Esophagus squamous epithelium (tissue), 4 donors: ENCODE measurements at regions not wholly inside any gene's neighbourhood (a gene's known extent, or its start where the extent isn't known, plus 50 kb on each side); places are given as distances from the start of the nearest gene placed in this dataset.
"Not testable (repeated sequence)": the region's sequence is repeated elsewhere in the genome, so short reads cannot be mapped to it uniquely, and the experiment has no call there.

Experiments
- POLR2A ChIP-seq, 4 donors: fragments of 450-650 bp; IDR thresholded peaks; one replicate each; pipeline ENCODE4 v1.6.1; 2017; ENCODE audit warnings: antibody characterized with exemption in 4 of 4, mild to moderate bottlenecking in 4 of 4, moderate library complexity in 3 of 4
- TF ChIP-seq, protein P1 (sequence below), 6 experiments: fragments of 450-650 bp in 4 of 6; fragments of 200-600 bp in 2 of 6; sonication (generic) in 2 of 6; IDR thresholded peaks; one replicate each; pipeline ENCODE4 v1.5.1; 2016 to 2019; ENCODE audit warnings: antibody characterized with exemption in 6 of 6, mild to moderate bottlenecking in 4 of 6, moderate library complexity in 4 of 6

DNA sequence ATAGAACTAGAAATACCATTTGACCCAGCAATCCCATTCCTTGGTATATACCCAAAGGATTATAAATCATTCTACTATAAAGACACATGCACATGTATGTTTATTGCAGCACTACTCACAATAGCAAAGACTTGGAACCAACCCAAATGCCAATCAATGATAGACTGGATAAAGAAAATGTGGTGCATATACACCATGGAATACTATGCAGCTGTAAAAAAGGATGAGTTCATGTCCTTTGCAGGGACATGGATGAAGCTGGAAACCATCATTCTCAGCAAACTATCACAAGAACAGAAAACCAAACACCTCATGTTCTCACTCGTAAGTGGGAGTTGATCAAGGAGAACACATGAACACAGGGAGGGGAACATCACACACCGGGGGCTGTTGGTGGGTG lies 108.9 kb upstream of the IL1RAPL2 start:
- TF ChIP-seq, protein P1, sequence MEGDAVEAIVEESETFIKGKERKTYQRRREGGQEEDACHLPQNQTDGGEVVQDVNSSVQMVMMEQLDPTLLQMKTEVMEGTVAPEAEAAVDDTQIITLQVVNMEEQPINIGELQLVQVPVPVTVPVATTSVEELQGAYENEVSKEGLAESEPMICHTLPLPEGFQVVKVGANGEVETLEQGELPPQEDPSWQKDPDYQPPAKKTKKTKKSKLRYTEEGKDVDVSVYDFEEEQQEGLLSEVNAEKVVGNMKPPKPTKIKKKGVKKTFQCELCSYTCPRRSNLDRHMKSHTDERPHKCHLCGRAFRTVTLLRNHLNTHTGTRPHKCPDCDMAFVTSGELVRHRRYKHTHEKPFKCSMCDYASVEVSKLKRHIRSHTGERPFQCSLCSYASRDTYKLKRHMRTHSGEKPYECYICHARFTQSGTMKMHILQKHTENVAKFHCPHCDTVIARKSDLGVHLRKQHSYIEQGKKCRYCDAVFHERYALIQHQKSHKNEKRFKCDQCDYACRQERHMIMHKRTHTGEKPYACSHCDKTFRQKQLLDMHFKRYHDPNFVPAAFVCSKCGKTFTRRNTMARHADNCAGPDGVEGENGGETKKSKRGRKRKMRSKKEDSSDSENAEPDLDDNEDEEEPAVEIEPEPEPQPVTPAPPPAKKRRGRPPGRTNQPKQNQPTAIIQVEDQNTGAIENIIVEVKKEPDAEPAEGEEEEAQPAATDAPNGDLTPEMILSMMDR (IDR thresholded peaks at IDR 0.05) = not testable (repeated sequence)
- TF ChIP-seq POLR2A (IDR thresholded peaks at IDR 0.05) = not testable (repeated sequence)
